Stomach smooth muscle (tissue), 2 donors: ENCODE measurements at regions not wholly inside any gene's neighbourhood (a gene's known extent, or its start where the extent isn't known, plus 50 kb on each side); places are given as distances from the start of the nearest gene placed in this dataset.

Experiments used
- H3K27ac ChIP-seq: one replicate; pipeline ENCODE4 v1.7.0; 2013; ENCODE audit warnings: mild to moderate bottlenecking, low read length, inconsistent platforms
- H3K27me3 ChIP-seq, 2 donors: one replicate each; pipeline ENCODE4 v1.7.0; 2013; ENCODE audit warnings: low read length in 2 of 2; ENCODE audit not compliant: insufficient read depth in 2 of 2, control insufficient read depth in 1 of 2
- H3K36me3 ChIP-seq, 2 donors: one replicate each; pipeline ENCODE4 v1.7.0; 2013; ENCODE audit warnings: low read length in 2 of 2; ENCODE audit not compliant: control insufficient read depth in 2 of 2, insufficient read depth in 2 of 2
- H3K4me1 ChIP-seq: one replicate; pipeline ENCODE4 v1.7.0; 2013; ENCODE audit warnings: low read length; ENCODE audit not compliant: control insufficient read depth, insufficient read depth
- H3K4me3 ChIP-seq, 2 donors: one replicate each; pipeline ENCODE4 v1.7.0; 2013; ENCODE audit warnings: low read length in 2 of 2
- H3K9ac ChIP-seq, 2 donors: one replicate each; pipeline ENCODE4 v1.7.0; 2013; ENCODE audit warnings: low read length in 2 of 2, mild to moderate bottlenecking in 1 of 2
- H3K9me3 ChIP-seq, 2 donors: one replicate each; pipeline ENCODE4 v1.7.0; 2013; ENCODE audit warnings: low read length in 2 of 2; ENCODE audit not compliant: control insufficient read depth in 2 of 2
- donor health status: healthy.
- donor health status: Pancreatic carcinoma.

- Histone ChIP-seq H3K27me3 (no peaks in the 10 kb centered on the region), H3K9ac (no peak overlapping the region), H3K9me3 (no peaks in the 10 kb centered on the region), H3K36me3 (no peaks in the 10 kb centered on the region), H3K4me1 (peaks cover 7% of the 10 kb centered on the region), H3K27ac (no peak overlapping the region), H3K4me3 (no peak overlapping the region)
Measured at GRCh38 chr15:93362821-93363220, 273.8 kb upstream of the RGMA start.

GRCh38 chr15:93362203-93362602 is 273.2 kb upstream of the RGMA start:
- Histone ChIP-seq H3K36me3 (no peaks in the 10 kb centered on the region), H3K27ac (no peak overlapping the region), H3K9me3 (no peaks in the 10 kb centered on the region), H3K4me1 (peaks cover 7% of the 10 kb centered on the region), H3K9ac (no peak overlapping the region), H3K4me3 (no peak overlapping the region), H3K27me3 (no peaks in the 10 kb centered on the region)

DNA sequence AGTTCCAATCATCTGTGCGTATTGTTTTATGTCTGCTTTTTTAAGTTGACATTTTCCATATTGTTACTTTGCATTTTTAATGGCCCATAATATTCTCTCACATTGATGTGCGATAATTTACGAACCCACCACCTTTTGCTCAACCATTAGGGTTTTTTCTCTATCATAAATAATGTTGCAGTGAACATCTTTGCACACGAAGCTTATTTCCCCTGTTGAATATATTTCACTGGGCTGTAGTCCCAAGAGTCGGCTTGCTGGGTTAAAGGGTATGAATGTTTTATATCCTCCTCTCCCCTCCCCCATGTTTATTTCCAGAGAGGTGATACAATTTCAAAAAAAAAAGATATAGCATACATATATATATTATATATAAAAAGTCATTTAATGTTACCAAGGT is 272.7 kb upstream of the RGMA start:
- no peaks in the 10 kb centered on the region for H3K27me3 ChIP-seq
- H3K4me3 ChIP-seq: no peak overlapping the region
- H3K36me3 ChIP-seq: no peaks in the 10 kb centered on the region
- peaks cover 7% of the 10 kb centered on the region for H3K4me1 ChIP-seq
- no peaks in the 10 kb centered on the region for H3K9me3 ChIP-seq
- no peak overlapping the region for H3K9ac ChIP-seq
- no peak overlapping the region for H3K27ac ChIP-seq

- H3K9me3 ChIP-seq: no peaks in the 10 kb centered on the region
- no peak overlapping the region for H3K27ac ChIP-seq
- no peaks in the 10 kb centered on the region for H3K27me3 ChIP-seq
- H3K9ac ChIP-seq: no peak overlapping the region
- no peak overlapping the region for H3K4me3 ChIP-seq
- peaks cover 7% of the 10 kb centered on the region for H3K4me1 ChIP-seq
- H3K36me3 ChIP-seq: no peaks in the 10 kb centered on the region
Measured at GRCh38 chr15:93360976-93361375, 272.0 kb upstream of the RGMA start.

DNA sequence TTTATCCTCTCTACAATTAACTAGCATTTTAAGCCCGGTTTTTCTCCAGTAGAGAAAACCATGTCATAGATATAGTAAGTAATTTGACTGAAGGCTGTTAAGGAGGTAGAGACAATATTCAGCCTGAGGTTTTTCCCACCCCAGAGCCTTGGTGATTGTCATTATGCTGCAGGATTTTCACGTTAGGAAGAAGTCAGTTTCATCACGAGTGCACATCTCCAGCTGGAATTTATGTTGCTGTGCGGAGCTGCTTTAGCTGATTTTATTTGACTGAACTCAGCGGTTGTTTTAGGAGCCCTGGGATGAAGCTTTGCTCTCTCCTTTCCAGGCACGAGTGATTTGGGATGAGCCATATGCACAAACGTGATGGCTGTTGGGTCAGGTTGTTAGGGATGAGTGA is 271.3 kb upstream of the RGMA start:
- no peaks in the 10 kb centered on the region for H3K27me3 ChIP-seq
- no peaks in the 10 kb centered on the region for H3K36me3 ChIP-seq
- H3K27ac ChIP-seq: no peak overlapping the region
- no peak overlapping the region for H3K9ac ChIP-seq
- H3K9me3 ChIP-seq: peaks cover 0 to 4% of the 10 kb centered on the region in 2 donors
- no peak overlapping the region for H3K4me3 ChIP-seq
- H3K4me1 ChIP-seq: peaks cover 7% of the 10 kb centered on the region

DNA sequence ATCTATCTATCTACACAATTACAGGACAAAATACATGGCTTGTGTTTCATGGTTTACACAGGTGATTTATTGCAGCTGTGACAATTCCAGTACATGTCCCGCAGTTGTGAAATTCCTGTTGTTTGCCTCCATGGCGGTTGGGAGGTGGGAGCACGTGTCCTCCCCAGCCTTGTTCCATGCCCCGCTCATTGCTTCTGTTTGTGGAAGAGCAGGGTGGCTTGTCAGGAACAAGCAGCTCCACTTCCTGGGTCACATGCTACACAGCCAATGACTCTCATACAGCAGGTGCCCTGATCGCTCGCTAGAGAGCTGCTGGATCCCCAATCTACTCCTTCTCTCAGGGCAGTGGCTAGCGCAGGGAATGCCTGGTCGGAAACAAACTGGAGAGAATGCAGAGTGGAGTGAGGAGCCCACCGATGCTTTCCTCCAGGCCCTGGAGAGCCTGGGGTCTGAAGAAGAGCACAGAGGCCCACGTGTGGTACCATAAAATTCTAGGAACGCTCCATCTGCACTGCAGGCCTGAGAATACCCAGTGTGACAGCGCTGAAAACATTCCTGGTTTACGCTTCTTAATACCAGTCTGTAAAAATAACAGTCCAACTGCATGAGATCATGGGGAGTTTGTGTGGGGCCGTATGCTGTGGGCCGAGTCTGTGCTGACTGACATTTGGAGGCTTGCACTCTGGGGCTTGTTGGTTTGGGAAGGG is 270.6 kb upstream of the RGMA start:
- no peak overlapping the region for H3K9ac ChIP-seq
- peaks cover 7% of the 10 kb centered on the region for H3K4me1 ChIP-seq
- peak overlapping the region; percentile 6 for H3K27ac ChIP-seq
- no peaks in the 10 kb centered on the region for H3K27me3 ChIP-seq
- H3K36me3 ChIP-seq: no peaks in the 10 kb centered on the region
- H3K4me3 ChIP-seq: no peak overlapping the region
- H3K9me3 ChIP-seq: peaks cover 0 to 4% of the 10 kb centered on the region in 2 donors

- Histone ChIP-seq H3K4me1 (peaks cover 7% of the 10 kb centered on the region), H3K9me3 (peaks cover 0 to 4% of the 10 kb centered on the region in 2 donors), H3K9ac (no peak overlapping the region), H3K27ac (no peak overlapping the region), H3K36me3 (no peaks in the 10 kb centered on the region), H3K4me3 (no peak overlapping the region), H3K27me3 (no peaks in the 10 kb centered on the region)
Measured at GRCh38 chr15:93359060-93359408, 270.0 kb upstream of the RGMA start.

- no peak overlapping the region for H3K27ac ChIP-seq
Measured at GRCh38 chr15:93358166-93359059, 269.4 kb upstream of the RGMA start.

GRCh38 chr15:93348711-93349545 is 259.9 kb upstream of the RGMA start:
- Histone ChIP-seq H3K27me3 (no peaks in the 10 kb centered on the region), H3K36me3 (no peaks in the 10 kb centered on the region), H3K27ac (no peak overlapping the region), H3K9me3 (no peaks in the 10 kb centered on the region), H3K4me1 (no peaks in the 10 kb centered on the region), H3K4me3 (no peak overlapping the region), H3K9ac (no peak overlapping the region)

More at GRCh38 chr15:93358166-93359059, 269.4 kb upstream of the RGMA start:
- Histone ChIP-seq H3K36me3 (no peaks in the 10 kb centered on the region), H3K4me1 (peaks cover 7% of the 10 kb centered on the region), H3K4me3 (no peak overlapping the region), H3K27me3 (no peaks in the 10 kb centered on the region), H3K9me3 (peaks cover 0 to 4% of the 10 kb centered on the region in 2 donors), H3K9ac (no peak overlapping the region)

GRCh38 chr15:93347986-93348385 is 259.0 kb upstream of the RGMA start:
- no peak overlapping the region for H3K9ac ChIP-seq
- no peaks in the 10 kb centered on the region for H3K9me3 ChIP-seq
- no peaks in the 10 kb centered on the region for H3K36me3 ChIP-seq
- no peak overlapping the region for H3K4me3 ChIP-seq
- H3K27ac ChIP-seq: no peak overlapping the region
- H3K27me3 ChIP-seq: no peaks in the 10 kb centered on the region
- H3K4me1 ChIP-seq: no peaks in the 10 kb centered on the region
